NB4 (cell line): ENCODE measurements at regions not wholly inside any gene's neighbourhood (a gene's known extent, or its start where the extent isn't known, plus 50 kb on each side); places are given as distances from the start of the nearest gene placed in this dataset.

Experiments
- CTCF ChIP-seq: IDR thresholded peaks from one replicate; pipeline ENCODE4 v1.5.1; 2012; ENCODE audit warnings: low read depth, low read length
- MYC ChIP-seq: IDR thresholded peaks from 2 replicates; pipeline ENCODE4 v1.6.1; 2011; ENCODE audit warnings: low read depth, low read length
- POLR2A ChIP-seq: IDR thresholded peaks from 2 replicates; pipeline ENCODE4 v1.6.1; 2011; ENCODE audit warnings: mild to moderate bottlenecking; ENCODE audit not compliant: insufficient read length; ENCODE audit errors: extremely low read depth

GRCh38 chr6:71011871-71012371, 55.1 kb upstream of the B3GAT2 start:
- TF ChIP-seq CTCF (no peak), MYC (no peak), POLR2A (no peak)
